ENCODE measurements at regions not wholly inside any gene's neighbourhood (a gene's known extent, or its start where the extent isn't known, plus 50 kb on each side); places are given as distances from the start of the nearest gene placed in this dataset.

DNA sequence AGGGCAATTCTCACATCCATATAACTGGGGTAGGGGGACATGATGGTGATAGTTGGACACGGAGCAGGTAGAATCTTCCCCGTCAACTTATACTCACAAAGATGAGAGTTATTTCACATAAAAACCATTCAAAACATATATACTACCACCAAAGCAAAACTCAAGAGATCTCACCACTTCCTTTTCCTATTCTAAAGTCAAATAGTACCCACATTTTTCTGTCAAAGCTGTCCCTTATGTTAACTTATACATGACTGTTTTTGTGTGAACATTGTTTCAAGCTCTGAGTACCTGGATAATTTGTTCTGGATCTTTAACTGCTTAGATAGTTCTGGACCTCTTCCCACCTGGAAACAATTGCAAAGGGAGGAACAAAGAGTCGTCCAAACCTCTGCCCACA is 95.5 kb upstream of the MAN2A1 start:
- TF ChIP-seq CTCF (IDR thresholded peaks at IDR 0.05) (no peak), EZH2 (IDR thresholded peaks at IDR 0.05; ENCODE audit: borderline replicate concordance, insufficient read depth, low read depth, low read length, poor library complexity, severe bottlenecking) (no peak)

Data from B cell (primary cell).